ENCODE measurements at regions not wholly inside any gene's neighbourhood (a gene's known extent, or its start where the extent isn't known, plus 50 kb on each side); places are given as distances from the start of the nearest gene placed in this dataset.

DNA sequence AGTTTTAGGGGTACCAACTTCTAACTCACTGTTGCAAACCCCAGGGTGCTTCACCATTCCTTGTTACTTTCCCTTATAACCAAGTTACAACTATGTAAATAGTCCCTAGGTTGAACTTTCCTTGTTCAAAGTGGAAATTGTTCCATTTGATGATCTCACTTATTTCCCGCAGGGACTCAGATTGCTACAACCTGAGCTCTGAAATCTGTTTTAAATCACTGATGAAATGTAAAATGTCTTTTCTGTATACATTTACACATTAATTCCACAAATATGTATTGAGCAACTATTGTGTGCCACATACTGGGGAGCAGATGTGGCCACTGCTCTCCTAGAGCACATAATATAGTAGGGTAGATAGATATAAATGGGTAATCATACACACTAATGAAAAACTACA is 69.1 kb upstream of the TARS1 start:
- Histone ChIP-seq H3K9me3 (no peaks in the 10 kb centered on the region), H3K4me1 (no peaks in the 10 kb centered on the region), H3K27ac (no peak overlapping the region), H3K4me3 (no peak overlapping the region), H3K27me3 (ENCODE audit: insufficient read depth in 3 of 3, low read length in 2 of 3) (no peaks in the 10 kb centered on the region), H3K36me3 (ENCODE audit: insufficient read depth in 1 of 2, low read depth in 1 of 2) (no peaks in the 10 kb centered on the region)
- ATAC-seq (no peak), DNase-seq (no peak)
- WGBS, 3 donors: 92 to 99% (median 97%) methylated on average over 1 of the region's 1 CpG
- TF ChIP-seq, protein P1, sequence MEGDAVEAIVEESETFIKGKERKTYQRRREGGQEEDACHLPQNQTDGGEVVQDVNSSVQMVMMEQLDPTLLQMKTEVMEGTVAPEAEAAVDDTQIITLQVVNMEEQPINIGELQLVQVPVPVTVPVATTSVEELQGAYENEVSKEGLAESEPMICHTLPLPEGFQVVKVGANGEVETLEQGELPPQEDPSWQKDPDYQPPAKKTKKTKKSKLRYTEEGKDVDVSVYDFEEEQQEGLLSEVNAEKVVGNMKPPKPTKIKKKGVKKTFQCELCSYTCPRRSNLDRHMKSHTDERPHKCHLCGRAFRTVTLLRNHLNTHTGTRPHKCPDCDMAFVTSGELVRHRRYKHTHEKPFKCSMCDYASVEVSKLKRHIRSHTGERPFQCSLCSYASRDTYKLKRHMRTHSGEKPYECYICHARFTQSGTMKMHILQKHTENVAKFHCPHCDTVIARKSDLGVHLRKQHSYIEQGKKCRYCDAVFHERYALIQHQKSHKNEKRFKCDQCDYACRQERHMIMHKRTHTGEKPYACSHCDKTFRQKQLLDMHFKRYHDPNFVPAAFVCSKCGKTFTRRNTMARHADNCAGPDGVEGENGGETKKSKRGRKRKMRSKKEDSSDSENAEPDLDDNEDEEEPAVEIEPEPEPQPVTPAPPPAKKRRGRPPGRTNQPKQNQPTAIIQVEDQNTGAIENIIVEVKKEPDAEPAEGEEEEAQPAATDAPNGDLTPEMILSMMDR (IDR thresholded peaks at IDR 0.05): no peak
- intact Hi-C loops (cut with DNase I): no loop called here

DNA sequence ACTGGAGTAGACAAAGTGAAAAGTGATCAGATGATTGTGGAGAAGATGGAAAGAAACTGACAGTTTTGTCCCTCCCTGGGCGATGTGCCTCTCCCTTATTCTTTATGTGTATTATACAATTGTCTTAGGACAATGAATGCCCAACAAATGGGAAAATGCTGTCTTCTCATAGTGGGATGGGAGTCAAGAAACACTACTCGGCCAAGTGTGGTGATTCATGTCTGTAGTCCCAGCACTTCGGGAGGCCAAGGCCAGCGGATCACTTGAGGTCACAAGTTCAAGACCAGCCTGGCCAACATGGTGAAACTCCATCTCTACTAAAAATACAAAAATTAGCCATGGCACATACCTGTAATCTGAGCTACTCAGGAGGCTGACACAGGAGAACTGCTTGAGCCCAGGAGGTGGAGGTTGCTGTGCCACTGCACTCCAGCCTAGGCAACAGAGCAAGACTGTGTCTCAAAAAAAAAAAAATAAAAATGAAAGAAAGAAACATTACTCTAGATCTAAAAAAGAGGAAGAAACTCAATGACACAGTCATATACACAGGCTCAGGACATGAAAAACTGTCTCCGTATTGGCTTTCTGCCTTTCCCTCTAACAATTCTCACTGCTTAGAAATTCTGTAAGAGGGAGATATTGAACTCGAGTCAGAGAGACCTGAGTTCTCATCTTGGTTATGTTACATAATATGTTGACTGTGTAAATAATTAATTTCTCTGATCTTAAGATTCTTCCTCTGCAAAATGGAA is 67.9 kb upstream of the TARS1 start:
- no peaks in the 10 kb centered on the region for H3K4me1 ChIP-seq
- no peaks in the 10 kb centered on the region for H3K27me3 ChIP-seq (ENCODE audit: insufficient read depth in 3 of 3, low read length in 2 of 3)
- intact Hi-C loops (cut with DNase I): no loop called here
- no peak overlapping the region for H3K27ac ChIP-seq
- ATAC-seq (no peak), DNase-seq (no peak)
- no peaks in the 10 kb centered on the region for H3K9me3 ChIP-seq
- no peaks in the 10 kb centered on the region for H3K36me3 ChIP-seq (ENCODE audit: insufficient read depth in 1 of 2, low read depth in 1 of 2)
- TF ChIP-seq, protein P1 (IDR thresholded peaks at IDR 0.05): no peak
- no peak overlapping the region for H3K4me3 ChIP-seq
- 50 to 66% (median 52%) methylated on average over 6 of the region's 6 CpGs for WGBS, 3 donors

DNA sequence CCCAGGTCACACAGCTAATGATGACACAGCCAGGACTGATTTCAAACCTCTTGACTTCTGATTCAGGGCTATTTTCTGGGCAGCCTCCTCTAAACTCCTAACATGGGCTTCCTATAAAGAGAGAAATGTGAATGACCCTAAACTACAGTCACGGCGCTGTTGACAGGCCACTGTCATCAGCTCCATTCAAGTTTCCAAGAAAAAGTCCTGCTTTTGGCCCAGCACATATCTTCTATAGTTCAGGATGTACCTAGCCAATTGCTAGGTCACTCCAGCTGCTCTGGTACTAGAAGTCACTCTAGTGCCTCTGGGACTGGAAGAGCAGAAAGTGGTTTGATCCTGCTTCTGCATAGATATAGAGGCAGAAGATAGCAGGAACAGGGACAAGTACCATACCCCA is 64.9 kb upstream of the TARS1 start:
- Histone ChIP-seq H3K9me3 (no peaks in the 10 kb centered on the region), H3K27ac (no peak overlapping the region), H3K36me3 (ENCODE audit: insufficient read depth in 1 of 2, low read depth in 1 of 2) (no peaks in the 10 kb centered on the region), H3K4me3 (no peak overlapping the region), H3K27me3 (ENCODE audit: insufficient read depth in 3 of 3, low read length in 2 of 3) (no peaks in the 10 kb centered on the region), H3K4me1 (no peaks in the 10 kb centered on the region)
- DNase-seq: no peak
- intact Hi-C loops (cut with DNase I): no loop called here
- WGBS, 3 donors: 80 to 87% (median 81%) methylated on average over 2 of the region's 2 CpGs
- TF ChIP-seq, protein P1 (IDR thresholded peaks at IDR 0.05): no peak
- ATAC-seq: no peak

DNA sequence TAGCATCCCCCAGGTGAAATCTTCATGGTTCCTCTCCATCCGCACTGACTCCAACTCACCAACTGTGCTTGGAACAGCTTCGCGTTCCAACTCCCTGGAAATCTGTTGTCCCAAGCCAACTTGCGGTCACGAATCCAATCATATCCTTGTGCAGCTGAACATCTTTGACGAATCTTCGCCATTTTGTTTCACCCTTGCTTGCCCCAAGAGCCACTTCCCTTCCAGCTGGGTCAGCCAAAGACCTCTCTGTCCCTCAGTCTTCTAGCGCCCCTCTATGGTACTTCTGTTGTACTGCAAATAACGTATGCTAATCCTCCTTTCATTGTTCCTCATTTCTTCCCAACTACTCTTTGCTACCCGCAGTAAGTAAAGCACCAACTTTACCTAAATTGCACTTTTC is 61.0 kb upstream of the TARS1 start:
- peak in 1 of 4 donors; percentile 40 for ATAC-seq
- intact Hi-C loops (cut with DNase I): no loop called here

More for the DNA sequence above, 61.0 kb upstream of the TARS1 start:
- WGBS, 3 donors: 65 to 74% (median 66%) methylated on average over 10 of the region's 10 CpGs
- Histone ChIP-seq H3K9me3 (no peaks in the 10 kb centered on the region), H3K27me3 (ENCODE audit: insufficient read depth in 3 of 3, low read length in 2 of 3) (no peaks in the 10 kb centered on the region), H3K4me1 (no peaks in the 10 kb centered on the region), H3K4me3 (no peak overlapping the region), H3K27ac (no peak overlapping the region), H3K36me3 (ENCODE audit: insufficient read depth in 1 of 2, low read depth in 1 of 2) (no peaks in the 10 kb centered on the region)
- TF ChIP-seq, protein P1 (IDR thresholded peaks at IDR 0.05): peak; percentile 31
- no peak for DNase-seq
